Adrenal gland (tissue), 9 donors: ENCODE measurements at regions not wholly inside any gene's neighbourhood (a gene's known extent, or its start where the extent isn't known, plus 50 kb on each side); places are given as distances from the start of the nearest gene placed in this dataset.

Source experiments
- DNase-seq, 7 donors: peaks; one replicate each; pipeline ENCODE4 v3.0.0-alpha.2; 2019 to 2020
- H3K27ac ChIP-seq, 5 donors: fragments of 200-600 bp; sonication (generic) in 4 of 5; 1 replicate in 3 of 5; 2 replicates in 2 of 5; pipeline versions ENCODE4 v1.5.1 to v1.8.0; 2016 to 2020; ENCODE audit warnings: mild to moderate bottlenecking in 1 of 5
- H3K27me3 ChIP-seq: fragments of 200-600 bp; 2 replicates; pipeline ENCODE4 v1.8.0; 2021
- H3K36me3 ChIP-seq, 2 donors: fragments of 200-600 bp; replicated peaks in 1 of 2; 1 replicate in 1 of 2; 2 replicates in 1 of 2; pipeline versions ENCODE4 v1.5.1 to v1.8.0; 2018 to 2022
- H3K4me1 ChIP-seq, 2 donors: fragments of 200-600 bp; replicated peaks in 1 of 2; 1 replicate in 1 of 2; 2 replicates in 1 of 2; pipeline versions ENCODE4 v1.5.1 to v1.8.0; 2018 to 2021
- H3K4me3 ChIP-seq, 4 donors: fragments of 200-600 bp; sonication (generic) in 3 of 4; one replicate each; pipeline ENCODE4 v1.5.1; 2016 to 2018
- H3K9me3 ChIP-seq, 3 donors: fragments of 200-600 bp; sonication (generic) in 1 of 3; replicated peaks in 1 of 3; 1 replicate in 2 of 3; 2 replicates in 1 of 3; pipeline versions ENCODE4 v1.5.1 to v1.8.0; 2016 to 2021
- CTCF ChIP-seq, 6 experiments: fragments of 450-650 bp in 4 of 6; fragments of 200-600 bp in 2 of 6; sonication (generic) in 1 of 6; IDR thresholded peaks; 1 replicate in 5 of 6; 2 replicates in 1 of 6; pipeline versions ENCODE4 v1.5.1 to v1.8.0; 2016 to 2021; ENCODE audit warnings: antibody characterized with exemption in 6 of 6, mild to moderate bottlenecking in 2 of 6, moderate library complexity in 1 of 6
- POLR2A ChIP-seq, 2 donors: fragments of 450-650 bp; IDR thresholded peaks; one replicate each; pipeline ENCODE4 v1.6.1; 2017; ENCODE audit warnings: antibody characterized with exemption in 2 of 2, mild to moderate bottlenecking in 2 of 2, moderate library complexity in 1 of 2
- WGBS, 4 donors: extraction: QIAGEN DNeasy Blood & Tissue Kit in 2 of 4; methylation state at CpG; one replicate each; pipeline versions ENCODE4 v1.1.5 to v1.1.7; 2013 to 2017; 5-methylcytosine and 5-hydroxymethylcytosine counted together
- intact Hi-C, 2 donors: fragments of 100-400 bp; cut with DNase I; formaldehyde crosslinking; loops; one replicate each; pipeline versions ENCODE4 v1.14.1 to v1.15.0; 2022 to 2023
- donor health status: healthy with polysubstance abuse.
- donor health status: Bipolar disorder and iron deficiency.
- donor health status: DM: yes; HTN: yes; CAD: no.
- donor health status: DM: no; HTN: no; CAD: no.
- donor health status: DM: no; HTN: no; CAD: no.

- TF ChIP-seq POLR2A (IDR thresholded peaks at IDR 0.05) (no peak), CTCF (IDR thresholded peaks at IDR 0.05) (no peak)
- DNase-seq = no peak
- Histone ChIP-seq H3K4me3 (no peak overlapping the region), H3K36me3 (no peaks in the 10 kb centered on the region), H3K27ac (no peak overlapping the region), H3K27me3 (peaks cover 15% of the 10 kb centered on the region), H3K9me3 (no peaks in the 10 kb centered on the region), H3K4me1 (peaks cover 0 to 5% of the 10 kb centered on the region in 2 donors)
- 65 to 89% (median 73%) methylated on average over 5 to 11 of the region's 11 CpGs for WGBS, 4 donors
- intact Hi-C loops = no loop called here
These were observed 191.8 kb downstream of the BCOR start for GRCh38 chrX:39905946-39906345.

- intact Hi-C loops = no loop called here
- Histone ChIP-seq H3K27ac (peak overlapping the region in 4 of 5 donors; percentile 38 to 84 (median 52)), H3K9me3 (no peaks in the 10 kb centered on the region), H3K36me3 (no peaks in the 10 kb centered on the region), H3K4me1 (peaks cover 0 to 5% of the 10 kb centered on the region in 2 donors), H3K27me3 (peaks cover 15% of the 10 kb centered on the region), H3K4me3 (no peak overlapping the region)
- no peak for TF ChIP-seq CTCF (IDR thresholded peaks at IDR 0.05)
- TF ChIP-seq POLR2A (IDR thresholded peaks at IDR 0.05) = peak in 1 of 2 donors; percentile 48
- WGBS, 4 donors = 16 to 54% (median 34%) methylated on average over 7 to 16 of the region's 16 CpGs
- DNase-seq = peak; percentile 64 to 85 (median 81)
These were observed 189.6 kb downstream of the BCOR start for GRCh38 chrX:39907964-39908661.

GRCh38 chrX:39909996-39910395, 187.8 kb downstream of the BCOR start:
- no peak for TF ChIP-seq POLR2A (IDR thresholded peaks at IDR 0.05)
- no peak for TF ChIP-seq CTCF (IDR thresholded peaks at IDR 0.05)
- WGBS, 4 donors = 90 to 100% (median 92%) methylated on average over 2 to 5 of the region's 5 CpGs
- H3K27ac ChIP-seq = no peak overlapping the region
- intact Hi-C loops = no loop called here
- H3K36me3 ChIP-seq = no peaks in the 10 kb centered on the region
- H3K4me1 ChIP-seq = peaks cover 0 to 5% of the 10 kb centered on the region in 2 donors
- DNase-seq = no peak
- H3K9me3 ChIP-seq = no peaks in the 10 kb centered on the region
- no peak overlapping the region for H3K4me3 ChIP-seq
- peaks cover 20% of the 10 kb centered on the region for H3K27me3 ChIP-seq

- DNase-seq = no peak
- TF ChIP-seq CTCF (IDR thresholded peaks at IDR 0.05) (no peak), POLR2A (IDR thresholded peaks at IDR 0.05) (no peak)
- WGBS, 4 donors = 88 to 100% (median 94%) methylated on average over 1 to 17 of the region's 17 CpGs
- no peaks in the 10 kb centered on the region for H3K9me3 ChIP-seq
- peaks cover 0 to 5% of the 10 kb centered on the region in 2 donors for H3K4me1 ChIP-seq
- H3K4me3 ChIP-seq = no peak overlapping the region
- H3K27me3 ChIP-seq = peaks cover 20% of the 10 kb centered on the region
- intact Hi-C loops = no loop called here
- no peak overlapping the region for H3K27ac ChIP-seq
- no peaks in the 10 kb centered on the region for H3K36me3 ChIP-seq
These were observed 187.1 kb downstream of the BCOR start for GRCh38 chrX:39910651-39911050.
